Activated T-helper 17 cell treated with anti-CD3 and anti-CD28 coated beads, Interleukin-2, amount 50 U/mL, for 72 hours (primary cell): ENCODE measurements at regions not wholly inside any gene's neighbourhood (a gene's known extent, or its start where the extent isn't known, plus 50 kb on each side); places are given as distances from the start of the nearest gene placed in this dataset.

ENCODE experiments used
- ATAC-seq: fragments of 150-1000 bp; cut with Tn5 transposase; replicated peaks from 2 replicates; pipeline ENCODE4 v1.10.0; 2021; ENCODE audit warnings: mild to moderate bottlenecking, moderate library complexity
- H3K27ac Mint-ChIP-seq: one replicate; pipeline ENCODE4 v1.8.0; 2022; ENCODE audit warnings: mixed read lengths
- H3K27me3 Mint-ChIP-seq: one replicate; pipeline ENCODE4 v1.8.0; 2022; ENCODE audit warnings: mixed read lengths
- H3K36me3 Mint-ChIP-seq: one replicate; pipeline ENCODE4 v1.8.0; 2022; ENCODE audit warnings: low read depth, mild to moderate bottlenecking, mixed read lengths
- H3K4me1 Mint-ChIP-seq: one replicate; pipeline ENCODE4 v1.8.0; 2022; ENCODE audit warnings: mixed read lengths
- H3K4me3 Mint-ChIP-seq: one replicate; pipeline ENCODE4 v1.8.0; 2022; ENCODE audit warnings: mild to moderate bottlenecking, mixed read lengths
- H3K9me3 Mint-ChIP-seq: one replicate; pipeline ENCODE4 v1.8.0; 2022; ENCODE audit warnings: mixed read lengths

GRCh38 chr14:44712024-44712815 is 205.1 kb upstream of the FSCB start:
- no peak for ATAC-seq
- H3K27me3 Mint-ChIP-seq, result peaks cover 8% of the 10 kb centered on the region
- H3K4me1 Mint-ChIP-seq, result no peaks in the 10 kb centered on the region
- peaks cover 4% of the 10 kb centered on the region for H3K9me3 Mint-ChIP-seq
- no peak overlapping the region for H3K4me3 Mint-ChIP-seq
- H3K27ac Mint-ChIP-seq, result no peak overlapping the region
- H3K36me3 Mint-ChIP-seq, result no peaks in the 10 kb centered on the region

DNA sequence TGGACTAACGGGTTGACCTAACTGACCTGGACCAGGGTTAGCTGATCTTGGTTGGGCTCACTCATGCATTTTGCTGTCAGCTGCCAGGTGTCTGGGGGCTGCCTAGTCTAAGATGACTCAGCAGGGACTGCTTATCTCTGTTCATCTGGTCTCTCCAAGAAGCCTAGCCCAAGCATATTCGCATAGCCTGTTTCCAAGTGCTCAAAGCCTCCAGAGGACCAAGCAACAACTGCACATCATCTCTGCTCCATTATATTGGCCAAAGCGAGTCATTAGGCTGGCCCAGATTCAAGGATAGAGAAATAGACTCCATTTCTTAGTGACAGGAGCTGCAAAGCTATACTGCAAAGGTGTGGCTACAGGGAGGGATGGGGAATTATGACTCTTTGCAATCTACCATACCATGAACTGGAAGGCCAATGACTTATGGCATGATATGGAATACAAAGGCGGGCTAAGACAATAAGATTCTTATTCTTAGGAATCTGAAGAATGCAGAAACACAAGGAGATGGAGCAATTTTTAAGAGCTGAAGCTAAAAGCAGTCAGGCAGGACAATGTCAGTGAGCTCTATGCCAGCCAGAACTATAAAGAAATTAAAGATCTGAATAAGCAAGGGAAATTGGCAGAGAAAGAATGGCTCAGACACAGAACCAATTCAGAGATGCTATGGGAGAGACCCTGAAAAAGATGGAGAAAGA is 194.6 kb upstream of the FSCB start:
- no peaks in the 10 kb centered on the region for H3K4me1 Mint-ChIP-seq
- no peaks in the 10 kb centered on the region for H3K27me3 Mint-ChIP-seq
- H3K9me3 Mint-ChIP-seq, result no peaks in the 10 kb centered on the region
- H3K27ac Mint-ChIP-seq, result no peak overlapping the region
- ATAC-seq, result no peak
- H3K4me3 Mint-ChIP-seq, result no peak overlapping the region
- H3K36me3 Mint-ChIP-seq, result no peaks in the 10 kb centered on the region

DNA sequence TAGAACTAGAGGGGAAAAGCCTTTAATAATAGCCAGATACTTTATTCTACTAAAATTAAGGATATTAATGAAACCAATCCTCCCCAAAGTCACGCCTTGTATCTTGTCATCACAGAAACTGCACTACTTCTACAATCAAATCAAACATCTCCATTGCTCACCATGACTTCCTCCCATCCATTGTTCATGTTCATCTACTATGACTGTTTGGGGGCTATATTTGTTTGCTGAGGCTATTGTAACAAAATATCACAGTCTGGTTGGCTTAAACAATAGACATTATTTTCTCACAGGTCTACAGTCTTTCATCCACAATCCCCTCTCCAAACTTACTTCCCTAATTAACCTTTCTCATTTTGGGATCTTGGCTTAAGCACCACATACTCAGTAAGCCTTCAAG is 193.6 kb upstream of the FSCB start:
- H3K27me3 Mint-ChIP-seq, result no peaks in the 10 kb centered on the region
- no peaks in the 10 kb centered on the region for H3K9me3 Mint-ChIP-seq
- no peaks in the 10 kb centered on the region for H3K4me1 Mint-ChIP-seq
- no peak overlapping the region for H3K27ac Mint-ChIP-seq
- no peaks in the 10 kb centered on the region for H3K36me3 Mint-ChIP-seq
- no peak overlapping the region for H3K4me3 Mint-ChIP-seq
- ATAC-seq, result no peak

GRCh38 chr14:44700184-44700583 is 193.1 kb upstream of the FSCB start:
- Mint-ChIP-seq H3K36me3 (no peaks in the 10 kb centered on the region), H3K4me1 (no peaks in the 10 kb centered on the region), H3K4me3 (no peak overlapping the region), H3K9me3 (no peaks in the 10 kb centered on the region), H3K27me3 (no peaks in the 10 kb centered on the region), H3K27ac (no peak overlapping the region)
- ATAC-seq, result no peak

GRCh38 chr14:44699391-44699790 is 192.3 kb upstream of the FSCB start:
- no peak for ATAC-seq
- no peak overlapping the region for H3K4me3 Mint-ChIP-seq
- no peaks in the 10 kb centered on the region for H3K4me1 Mint-ChIP-seq
- no peaks in the 10 kb centered on the region for H3K36me3 Mint-ChIP-seq
- no peak overlapping the region for H3K27ac Mint-ChIP-seq
- no peaks in the 10 kb centered on the region for H3K9me3 Mint-ChIP-seq
- H3K27me3 Mint-ChIP-seq, result no peaks in the 10 kb centered on the region

GRCh38 chr14:44669496-44669895 is 162.4 kb upstream of the FSCB start:
- Mint-ChIP-seq H3K36me3 (no peaks in the 10 kb centered on the region), H3K4me3 (no peak overlapping the region), H3K27me3 (no peaks in the 10 kb centered on the region), H3K27ac (no peak overlapping the region), H3K4me1 (no peaks in the 10 kb centered on the region), H3K9me3 (no peaks in the 10 kb centered on the region)
- ATAC-seq, result no peak

- H3K27ac Mint-ChIP-seq, result peak overlapping the region; percentile 87
- ATAC-seq, result no peak
- no peaks in the 10 kb centered on the region for H3K36me3 Mint-ChIP-seq
- no peaks in the 10 kb centered on the region for H3K9me3 Mint-ChIP-seq
- peaks cover 13% of the 10 kb centered on the region for H3K4me1 Mint-ChIP-seq
- H3K27me3 Mint-ChIP-seq, result no peaks in the 10 kb centered on the region
- peak overlapping the region; percentile 75 for H3K4me3 Mint-ChIP-seq
These were observed 156.1 kb upstream of the FSCB start for GRCh38 chr14:44663136-44663535.

DNA sequence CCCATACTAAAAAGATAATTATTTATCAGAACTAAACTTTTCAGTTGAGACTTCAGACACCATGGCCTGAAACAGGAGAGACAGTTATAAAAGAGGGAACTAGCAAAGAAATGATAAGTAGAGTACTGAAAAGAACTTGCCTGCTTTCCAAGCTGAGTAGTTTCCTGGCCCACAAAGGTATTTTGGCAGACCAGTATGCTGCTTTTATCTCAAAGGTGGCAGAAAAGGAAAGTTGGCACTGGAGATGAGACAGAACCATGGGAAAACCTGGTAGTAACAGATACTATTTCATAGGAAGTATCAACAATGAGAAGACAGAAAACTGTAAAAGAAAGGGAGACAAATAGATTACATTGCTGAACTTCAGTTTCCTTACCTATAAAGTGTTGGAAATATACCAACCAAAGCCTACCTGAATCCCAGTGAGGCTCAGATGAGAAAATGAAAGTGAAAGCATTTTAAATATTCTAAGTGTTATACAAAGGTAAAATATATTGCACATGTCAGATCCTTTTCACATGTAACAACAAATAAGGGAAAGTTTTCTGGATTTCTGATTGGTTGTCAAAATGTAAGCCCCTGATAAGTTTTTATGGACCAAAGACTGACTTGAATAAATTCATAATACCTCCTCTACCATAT is 155.3 kb upstream of the FSCB start:
- Mint-ChIP-seq H3K9me3 (no peaks in the 10 kb centered on the region), H3K36me3 (no peaks in the 10 kb centered on the region), H3K27ac (peak overlapping the region; percentile 87), H3K4me1 (peaks cover 13% of the 10 kb centered on the region), H3K27me3 (no peaks in the 10 kb centered on the region), H3K4me3 (peak overlapping the region; percentile 75)
- no peak for ATAC-seq

GRCh38 chr14:44658389-44658696 is 151.3 kb upstream of the FSCB start:
- ATAC-seq, result no peak
- Mint-ChIP-seq H3K4me3 (no peak overlapping the region), H3K4me1 (peaks cover 9% of the 10 kb centered on the region), H3K9me3 (no peaks in the 10 kb centered on the region), H3K36me3 (no peaks in the 10 kb centered on the region), H3K27ac (no peak overlapping the region), H3K27me3 (no peaks in the 10 kb centered on the region)

DNA sequence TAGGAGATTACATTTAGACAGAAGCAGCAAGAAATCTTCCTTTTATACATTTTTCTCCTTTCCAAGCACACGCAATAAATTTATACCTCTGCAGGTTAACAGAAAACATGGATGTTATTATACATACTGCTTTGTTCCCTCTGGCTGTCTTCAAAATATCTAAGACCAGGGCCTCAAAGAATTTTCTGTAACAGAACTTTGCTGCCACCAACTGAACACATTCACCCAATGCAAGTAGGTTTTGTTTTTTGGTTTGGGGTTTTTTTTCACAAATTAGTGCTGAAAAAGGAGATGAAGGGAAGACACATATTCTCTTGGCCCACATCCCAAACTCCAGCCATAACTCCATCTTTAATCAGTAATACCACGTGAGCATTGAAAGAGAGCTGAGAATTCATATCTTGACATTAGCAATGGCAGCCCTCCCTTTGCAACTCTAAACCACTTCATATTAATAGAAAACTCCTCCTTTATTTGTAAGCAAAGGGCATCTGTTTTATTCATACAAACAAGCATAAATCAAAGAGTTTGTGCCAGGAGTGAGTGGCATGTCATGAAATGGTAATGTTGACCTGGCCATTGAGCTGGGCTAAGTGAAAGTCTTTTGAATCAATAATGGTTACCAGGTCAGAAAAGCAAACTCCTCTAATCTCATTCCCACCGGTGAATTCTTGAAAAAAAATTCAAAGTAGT is 150.8 kb upstream of the FSCB start:
- Mint-ChIP-seq H3K4me1 (peaks cover 8% of the 10 kb centered on the region), H3K27ac (no peak overlapping the region), H3K9me3 (no peaks in the 10 kb centered on the region), H3K4me3 (no peak overlapping the region), H3K36me3 (no peaks in the 10 kb centered on the region), H3K27me3 (no peaks in the 10 kb centered on the region)
- no peak for ATAC-seq

DNA sequence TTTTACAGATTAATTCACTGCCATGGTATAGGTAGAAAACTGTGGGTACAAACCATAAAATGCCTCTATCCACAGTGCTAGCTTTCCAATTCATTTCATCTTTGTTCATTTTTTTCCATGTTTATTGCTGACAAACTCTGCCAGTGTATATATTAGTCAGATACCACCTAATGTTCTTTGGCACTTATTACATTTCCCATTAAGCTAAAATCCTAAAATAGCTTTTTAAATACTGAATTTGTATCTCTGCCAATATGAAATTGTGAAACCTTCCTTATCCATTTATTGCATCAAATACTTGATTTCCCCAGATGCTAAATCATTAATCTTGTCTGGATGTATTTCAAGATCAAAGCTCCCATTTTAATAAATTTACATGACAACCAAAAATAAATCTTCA is 150.1 kb upstream of the FSCB start:
- no peak for ATAC-seq
- Mint-ChIP-seq H3K36me3 (no peaks in the 10 kb centered on the region), H3K27me3 (no peaks in the 10 kb centered on the region), H3K27ac (no peak overlapping the region), H3K4me3 (no peak overlapping the region), H3K4me1 (peaks cover 4% of the 10 kb centered on the region), H3K9me3 (no peaks in the 10 kb centered on the region)

- no peaks in the 10 kb centered on the region for H3K9me3 Mint-ChIP-seq
- H3K4me3 Mint-ChIP-seq, result no peak overlapping the region
- H3K36me3 Mint-ChIP-seq, result no peaks in the 10 kb centered on the region
- no peaks in the 10 kb centered on the region for H3K4me1 Mint-ChIP-seq
- H3K27ac Mint-ChIP-seq, result no peak overlapping the region
- no peak for ATAC-seq
- no peaks in the 10 kb centered on the region for H3K27me3 Mint-ChIP-seq
These were observed 147.5 kb upstream of the FSCB start for GRCh38 chr14:44654591-44654990.

GRCh38 chr14:44653641-44654040 is 146.6 kb upstream of the FSCB start:
- no peaks in the 10 kb centered on the region for H3K4me1 Mint-ChIP-seq
- H3K27me3 Mint-ChIP-seq, result no peaks in the 10 kb centered on the region
- no peak overlapping the region for H3K4me3 Mint-ChIP-seq
- no peaks in the 10 kb centered on the region for H3K9me3 Mint-ChIP-seq
- H3K27ac Mint-ChIP-seq, result no peak overlapping the region
- ATAC-seq, result no peak
- H3K36me3 Mint-ChIP-seq, result no peaks in the 10 kb centered on the region

DNA sequence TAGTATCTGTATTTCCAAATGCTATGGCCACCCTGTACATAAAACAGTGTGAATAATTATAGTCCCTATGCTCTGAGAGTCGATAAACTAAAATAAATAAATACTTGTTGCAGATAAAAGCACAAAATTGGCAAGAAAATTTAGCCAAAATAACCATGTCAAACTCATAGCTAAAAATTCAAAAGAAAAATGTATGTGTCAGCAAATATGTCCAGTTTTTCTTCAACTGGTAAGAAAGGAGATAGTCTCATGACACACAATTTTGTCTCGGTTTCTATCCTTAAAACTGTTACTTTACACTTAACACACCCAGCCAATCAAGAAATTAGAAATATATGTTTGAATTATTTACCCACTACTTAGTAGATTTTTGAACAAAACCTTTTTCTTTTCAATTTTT is 145.6 kb upstream of the FSCB start:
- ATAC-seq, result no peak

GRCh38 chr14:44649061-44649460 is 142.0 kb upstream of the FSCB start:
- H3K4me3 Mint-ChIP-seq, result no peak overlapping the region
- no peak for ATAC-seq
- H3K4me1 Mint-ChIP-seq, result no peaks in the 10 kb centered on the region
- no peaks in the 10 kb centered on the region for H3K36me3 Mint-ChIP-seq
- H3K27me3 Mint-ChIP-seq, result no peaks in the 10 kb centered on the region
- H3K27ac Mint-ChIP-seq, result no peak overlapping the region
- H3K9me3 Mint-ChIP-seq, result no peaks in the 10 kb centered on the region

More for the DNA sequence above, 145.6 kb upstream of the FSCB start:
- no peak overlapping the region for H3K4me3 Mint-ChIP-seq
- H3K27ac Mint-ChIP-seq, result no peak overlapping the region
- no peaks in the 10 kb centered on the region for H3K4me1 Mint-ChIP-seq
- no peaks in the 10 kb centered on the region for H3K36me3 Mint-ChIP-seq
- no peaks in the 10 kb centered on the region for H3K27me3 Mint-ChIP-seq
- no peaks in the 10 kb centered on the region for H3K9me3 Mint-ChIP-seq
